NCI-H2227 treated with DMSO at 0.1 percent for 48 hours (cell line): ENCODE measurements at regions not wholly inside any gene's neighbourhood (a gene's known extent, or its start where the extent isn't known, plus 50 kb on each side); places are given as distances from the start of the nearest gene placed in this dataset.
"Not testable (repeated sequence)": the region's sequence is repeated elsewhere in the genome, so short reads cannot be mapped to it uniquely, and the experiment has no call there.

Source experiments
- DNase-seq: peaks from one replicate; lab custom pipeline; 2025; lab: John Stamatoyannopoulos, UW

GRCh38 chr9:75282047-75282446, 193.7 kb downstream of the OSTF1 start:
- DNase-seq: no peak

GRCh38 chr9:75289332-75289731, 201.0 kb downstream of the OSTF1 start:
- no peak for DNase-seq

- DNase-seq: no peak
Measured at GRCh38 chr9:75299324-75299723, 211.0 kb downstream of the OSTF1 start.

GRCh38 chr9:75333624-75334023, 245.3 kb downstream of the OSTF1 start:
- DNase-seq: no peak

GRCh38 chr9:75358846-75359245, 270.5 kb downstream of the OSTF1 start:
- DNase-seq: no peak

GRCh38 chr9:75359638-75360037, 271.3 kb downstream of the OSTF1 start:
- no peak for DNase-seq

- no peak for DNase-seq
Measured at GRCh38 chr9:75360252-75360651, 271.9 kb downstream of the OSTF1 start.

- DNase-seq: not testable (repeated sequence)
Measured at GRCh38 chr9:75362446-75362845, 274.1 kb downstream of the OSTF1 start.

- no peak for DNase-seq
Measured at GRCh38 chr9:75365196-75365595, 276.9 kb downstream of the OSTF1 start.

GRCh38 chr9:75369989-75370388, 281.7 kb downstream of the OSTF1 start:
- no peak for DNase-seq

GRCh38 chr9:75372499-75373268, 284.4 kb downstream of the OSTF1 start:
- no peak for DNase-seq

GRCh38 chr9:75376680-75377254, 288.5 kb downstream of the OSTF1 start:
- no peak for DNase-seq

GRCh38 chr9:75378036-75378435, 289.7 kb downstream of the OSTF1 start:
- no peak for DNase-seq

GRCh38 chr9:75378926-75379325, 290.6 kb downstream of the OSTF1 start:
- no peak for DNase-seq

GRCh38 chr9:75382126-75382525, 293.8 kb downstream of the OSTF1 start:
- no peak for DNase-seq

- not testable (repeated sequence) for DNase-seq
Measured at GRCh38 chr9:75383420-75384034, 295.2 kb downstream of the OSTF1 start.

- DNase-seq: no peak
Measured at GRCh38 chr9:75385236-75385635, 296.9 kb downstream of the OSTF1 start.

- no peak for DNase-seq
Measured at GRCh38 chr9:75389101-75389500, 300.8 kb downstream of the OSTF1 start.

- DNase-seq: no peak
Measured at GRCh38 chr9:75390951-75391350, 302.6 kb downstream of the OSTF1 start.

GRCh38 chr9:75391497-75391896, 303.2 kb downstream of the OSTF1 start:
- no peak for DNase-seq

- no peak for DNase-seq
Measured at GRCh38 chr9:75395336-75395735, 307.0 kb downstream of the OSTF1 start.

GRCh38 chr9:75397836-75398235, 309.5 kb downstream of the OSTF1 start:
- DNase-seq: no peak

- DNase-seq: no peak
Measured at GRCh38 chr9:75408391-75408790, 320.1 kb downstream of the OSTF1 start.
